Peyer's patch (tissue), 4 donors: ENCODE measurements at regions not wholly inside any gene's neighbourhood (a gene's known extent, or its start where the extent isn't known, plus 50 kb on each side); places are given as distances from the start of the nearest gene placed in this dataset.

Source experiments
- DNase-seq, 3 donors: peaks; one replicate each; pipeline ENCODE4 v3.0.0-alpha.2; 2017 to 2019
- H3K27ac ChIP-seq, 4 donors: fragments of 200-600 bp; sonication (generic); one replicate each; pipeline ENCODE4 v1.5.1; 2016 to 2019
- H3K27me3 ChIP-seq, 2 donors: fragments of 200-600 bp; sonication (generic); one replicate each; pipeline ENCODE4 v1.5.1; 2019
- H3K36me3 ChIP-seq, 3 donors: fragments of 200-600 bp; sonication (generic); one replicate each; pipeline ENCODE4 v1.5.1; 2016 to 2019
- H3K4me1 ChIP-seq, 4 donors: fragments of 200-600 bp; sonication (generic); one replicate each; pipeline ENCODE4 v1.5.1; 2016 to 2019
- H3K4me3 ChIP-seq, 4 donors: fragments of 200-600 bp; sonication (generic); 1 replicate in 3 of 4; 2 replicates in 1 of 4; pipeline ENCODE4 v1.5.1; 2016 to 2019; ENCODE audit warnings: mild to moderate bottlenecking in 1 of 4
- H3K9me3 ChIP-seq, 4 donors: fragments of 200-600 bp; sonication (generic); one replicate each; pipeline ENCODE4 v1.5.1; 2016 to 2019; ENCODE audit warnings: mild to moderate bottlenecking in 1 of 4
- CTCF ChIP-seq, 6 experiments: fragments of 450-650 bp in 4 of 6; fragments of 200-600 bp in 2 of 6; sonication (generic) in 1 of 6; IDR thresholded peaks; one replicate each; pipeline ENCODE4 v1.5.1; 2017 to 2019; ENCODE audit warnings: antibody characterized with exemption in 6 of 6, mild to moderate bottlenecking in 3 of 6, moderate library complexity in 1 of 6
- POLR2A ChIP-seq, 2 donors: fragments of 450-650 bp; IDR thresholded peaks; one replicate each; pipeline ENCODE4 v1.5.1; 2017; ENCODE audit warnings: antibody characterized with exemption in 2 of 2, mild to moderate bottlenecking in 2 of 2, moderate library complexity in 2 of 2

- H3K9me3 ChIP-seq: no peaks in the 10 kb centered on the region
- no peak overlapping the region for H3K27ac ChIP-seq
- H3K27me3 ChIP-seq: no peaks in the 10 kb centered on the region
- DNase-seq: no peak
- no peaks in the 10 kb centered on the region for H3K4me1 ChIP-seq
- no peak overlapping the region for H3K4me3 ChIP-seq
- TF ChIP-seq CTCF (IDR thresholded peaks at IDR 0.05): no peak
- TF ChIP-seq POLR2A (IDR thresholded peaks at IDR 0.05): no peak
- no peaks in the 10 kb centered on the region for H3K36me3 ChIP-seq
Observed at GRCh38 chr6:45783716-45784115, 231.9 kb downstream of the CLIC5 start.

- no peak for TF ChIP-seq CTCF (IDR thresholded peaks at IDR 0.05)
- no peak for TF ChIP-seq POLR2A (IDR thresholded peaks at IDR 0.05)
- no peak overlapping the region for H3K27ac ChIP-seq
- no peak for DNase-seq
- no peaks in the 10 kb centered on the region for H3K36me3 ChIP-seq
- H3K4me3 ChIP-seq: no peak overlapping the region
- H3K9me3 ChIP-seq: no peaks in the 10 kb centered on the region
- no peaks in the 10 kb centered on the region for H3K4me1 ChIP-seq
- H3K27me3 ChIP-seq: no peaks in the 10 kb centered on the region
Observed at GRCh38 chr6:45781890-45782289, 233.8 kb downstream of the CLIC5 start.

- TF ChIP-seq POLR2A (IDR thresholded peaks at IDR 0.05): no peak
- TF ChIP-seq CTCF (IDR thresholded peaks at IDR 0.05): no peak
- Histone ChIP-seq H3K36me3 (no peaks in the 10 kb centered on the region), H3K4me3 (no peak overlapping the region), H3K27me3 (no peaks in the 10 kb centered on the region), H3K9me3 (no peaks in the 10 kb centered on the region), H3K4me1 (no peaks in the 10 kb centered on the region), H3K27ac (no peak overlapping the region)
- DNase-seq: no peak
Observed at GRCh38 chr6:45780523-45780922, 235.1 kb downstream of the CLIC5 start.

GRCh38 chr6:45775026-45775697 lies 240.5 kb downstream of the CLIC5 start:
- H3K4me3 ChIP-seq: no peak overlapping the region
- TF ChIP-seq POLR2A (IDR thresholded peaks at IDR 0.05) (no peak), CTCF (IDR thresholded peaks at IDR 0.05) (no peak)
- H3K27me3 ChIP-seq: no peaks in the 10 kb centered on the region
- no peaks in the 10 kb centered on the region for H3K9me3 ChIP-seq
- DNase-seq: no peak
- H3K27ac ChIP-seq: no peak overlapping the region
- no peaks in the 10 kb centered on the region for H3K36me3 ChIP-seq
- H3K4me1 ChIP-seq: no peaks in the 10 kb centered on the region

- Histone ChIP-seq H3K36me3 (no peaks in the 10 kb centered on the region), H3K27ac (no peak overlapping the region), H3K4me1 (no peaks in the 10 kb centered on the region), H3K27me3 (no peaks in the 10 kb centered on the region), H3K9me3 (no peaks in the 10 kb centered on the region), H3K4me3 (no peak overlapping the region)
- DNase-seq: no peak
- no peak for TF ChIP-seq POLR2A (IDR thresholded peaks at IDR 0.05)
- no peak for TF ChIP-seq CTCF (IDR thresholded peaks at IDR 0.05)
Observed at GRCh38 chr6:45773906-45774305, 241.8 kb downstream of the CLIC5 start.
